ENCODE measurements at regions not wholly inside any gene's neighbourhood (a gene's known extent, or its start where the extent isn't known, plus 50 kb on each side); places are given as distances from the start of the nearest gene placed in this dataset.

- Histone ChIP-seq H3K9me1 (ENCODE audit: insufficient read depth, low read length) (no peaks in the 10 kb centered on the region), H4K8ac (ENCODE audit: low read depth in 2 of 2, low read length in 2 of 2) (no peak overlapping the region), H3K4me2 (ENCODE audit: low read depth, low read length) (no peak overlapping the region), H3K27me3 (ENCODE audit: control insufficient read depth, insufficient read depth, low read length) (no peaks in the 10 kb centered on the region), H2AFZ (replicated peaks; ENCODE audit: low read length, poor library complexity) (no peak overlapping the region), H3K56ac (ENCODE audit: extremely low read depth, insufficient read depth, low read length) (no peak overlapping the region), H4K20me1 (ENCODE audit: insufficient read depth, low read length) (no peaks in the 10 kb centered on the region), H2BK120ac (ENCODE audit: low read depth, low read length) (no peak overlapping the region), H3K4me3 (ENCODE audit: insufficient read depth, low read depth, low read length) (no peak overlapping the region), H3K9me3 (ENCODE audit: control insufficient read depth, insufficient read depth, low read length) (peaks cover 20% of the 10 kb centered on the region), H4K5ac (ENCODE audit: low read depth, low read length) (no peak overlapping the region), H3K4me1 (ENCODE audit: control insufficient read depth, insufficient read depth, low read length) (no peaks in the 10 kb centered on the region), H2BK15ac (ENCODE audit: low read depth, low read length) (no peak overlapping the region), H2AK9ac (replicated peaks; ENCODE audit: low read depth, low read length, poor library complexity) (no peak overlapping the region), H3K36me3 (ENCODE audit: control insufficient read depth, insufficient read depth, low read length) (no peaks in the 10 kb centered on the region), H2AK5ac (ENCODE audit: low read depth, low read length) (no peak overlapping the region), H4K91ac (ENCODE audit: insufficient read depth, low read depth, low read length) (no peak overlapping the region), H3K27ac (ENCODE audit: insufficient read depth, low read length) (no peak overlapping the region), H2BK20ac (ENCODE audit: low read depth, low read length) (no peak overlapping the region), H3K9ac (ENCODE audit: low read depth, low read length) (no peak overlapping the region), H3K18ac (ENCODE audit: low read depth, low read length) (no peak overlapping the region), H3K14ac (replicated peaks; ENCODE audit: low read depth, low read length) (no peak overlapping the region), H3K4ac (ENCODE audit: low read depth, low read length) (no peak overlapping the region), H3K79me1 (ENCODE audit: low read depth in 1 of 2, low read length in 2 of 2) (no peaks in the 10 kb centered on the region), H2BK5ac (ENCODE audit: low read depth, low read length, poor library complexity, severe bottlenecking) (no peak overlapping the region), H3K23ac (ENCODE audit: low read depth, low read length) (no peak overlapping the region)
- ATAC-seq (ENCODE audit: low read depth) (no peak), DNase-seq (no peak)
- ChIA-PET CTCF (no interaction called here), POLR2A (ENCODE audit: unreplicated experiment) (no interaction called here)
- in situ Hi-C loops (cut with MboI; ENCODE audit: low sequenced_read_pairs) (no loop called here), dilution Hi-C loops (cut with HindIII; ENCODE audit: low sequenced_read_pairs, unreplicated experiment) (no loop called here), intact Hi-C loops (cut with micrococcal nuclease) (no loop called here)
- no CpG with 5 or more reads among the region's 2 CpGs for WGBS, 2 experiments (ENCODE audit: extremely low coverage in 2 of 2, insufficient read length in 1 of 2)
- BruUV-seq (replicated peaks), result no TSS peak
- TF ChIP-seq, protein P1, sequence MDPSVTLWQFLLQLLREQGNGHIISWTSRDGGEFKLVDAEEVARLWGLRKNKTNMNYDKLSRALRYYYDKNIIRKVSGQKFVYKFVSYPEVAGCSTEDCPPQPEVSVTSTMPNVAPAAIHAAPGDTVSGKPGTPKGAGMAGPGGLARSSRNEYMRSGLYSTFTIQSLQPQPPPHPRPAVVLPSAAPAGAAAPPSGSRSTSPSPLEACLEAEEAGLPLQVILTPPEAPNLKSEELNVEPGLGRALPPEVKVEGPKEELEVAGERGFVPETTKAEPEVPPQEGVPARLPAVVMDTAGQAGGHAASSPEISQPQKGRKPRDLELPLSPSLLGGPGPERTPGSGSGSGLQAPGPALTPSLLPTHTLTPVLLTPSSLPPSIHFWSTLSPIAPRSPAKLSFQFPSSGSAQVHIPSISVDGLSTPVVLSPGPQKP (IDR thresholded peaks at IDR 0.05; ENCODE audit: borderline replicate concordance, low read depth, low read length), result no peak
- no peak for TF ChIP-seq CEBPB (IDR thresholded peaks at IDR 0.05; ENCODE audit: low read depth, low read length)
These were observed 437.6 kb downstream of the KIF4B start for GRCh38 chr5:155451106-155451505.
